SK-N-SH (cell line): ENCODE measurements at regions not wholly inside any gene's neighbourhood (a gene's known extent, or its start where the extent isn't known, plus 50 kb on each side); places are given as distances from the start of the nearest gene placed in this dataset.

ENCODE experiments used
- CTCF ChIA-PET: fragments of 300-600, 350-600 bp; formaldehyde crosslinking; extraction: SDS; loops from one replicate; lab custom pipeline; 2021; lab: Yijun Ruan, JAX
- POLR2A ChIA-PET: fragments of 350-600 bp; sonication (Branson Sonifier 250); formaldehyde crosslinking; extraction: SDS; loops from one replicate; lab custom pipeline; 2020; ENCODE audit warnings: antibody characterized with exemption, inconsistent platforms; lab: Yijun Ruan, JAX
- DNase-seq: peaks from one replicate; pipeline ENCODE4 v3.0.0; 2012
- H2AFZ ChIP-seq: fragments of 200-600 bp; sonication (generic); 2 replicates; pipeline ENCODE4 v1.8.1; 2016; ENCODE audit warnings: antibody characterized with exemption, mild to moderate bottlenecking, low read depth
- H3F3A ChIP-seq: fragments of 200-600 bp; sonication (generic); replicated peaks from 2 replicates; pipeline ENCODE3; 2016; ENCODE audit warnings: antibody characterized with exemption, mild to moderate bottlenecking; ENCODE audit not compliant: insufficient read depth
- H3K27ac ChIP-seq, 2 experiments: fragments of 200-500 bp in 1 of 2; fragments of 200-600 bp in 1 of 2; sonication (Bioruptor generic) in 1 of 2; sonication (generic), shearing (Covaris generic) in 1 of 2; 2 replicates each; pipeline versions ENCODE4 v1.5.1 to v1.6.1; 2014 to 2016; ENCODE audit warnings: low read depth in 2 of 2, inconsistent platforms in 1 of 2, low read length in 1 of 2, mild to moderate bottlenecking in 1 of 2, mixed read lengths in 1 of 2
- H3K27me3 ChIP-seq: fragments of 200-600 bp; sonication (generic), shearing (Covaris generic); 2 replicates; pipeline ENCODE4 v1.6.1; 2016; ENCODE audit warnings: mixed run types; ENCODE audit not compliant: insufficient read depth
- H3K36me3 ChIP-seq, 2 experiments: fragments of 200-500 bp in 1 of 2; fragments of 200-600 bp in 1 of 2; sonication (Bioruptor generic) in 1 of 2; sonication (generic) in 1 of 2; replicated peaks in 1 of 2; 2 replicates each; pipeline versions ENCODE3 to v1.5.1; 2014 to 2016; ENCODE audit warnings: low read length in 1 of 2, mild to moderate bottlenecking in 1 of 2; ENCODE audit not compliant: insufficient read depth in 2 of 2, control insufficient read depth in 1 of 2
- H3K4me1 ChIP-seq, 2 experiments: fragments of 200-500 bp in 1 of 2; fragments of 200-600 bp in 1 of 2; sonication (Bioruptor generic) in 1 of 2; sonication (generic), shearing (Covaris generic) in 1 of 2; 2 replicates each; pipeline versions ENCODE4 v1.5.1 to v1.6.1; 2014 to 2016; ENCODE audit warnings: low read depth in 1 of 2, low read length in 1 of 2, mixed run types in 1 of 2; ENCODE audit not compliant: insufficient read depth in 2 of 2, control insufficient read depth in 1 of 2
- H3K4me2 ChIP-seq: fragments of 200-600 bp; sonication (generic), shearing (Covaris generic); 2 replicates; pipeline ENCODE4 v1.6.1; 2017; ENCODE audit warnings: mixed run types
- H3K4me3 ChIP-seq, 2 experiments: fragments of 200-500 bp in 1 of 2; fragments of 200-600 bp in 1 of 2; sonication (Bioruptor generic) in 1 of 2; sonication (generic), shearing (Covaris generic) in 1 of 2; 2 replicates each; pipeline versions ENCODE4 v1.5.1 to v1.8.1; 2014 to 2016; ENCODE audit warnings: low read depth in 2 of 2, inconsistent platforms in 1 of 2, low read length in 1 of 2, mild to moderate bottlenecking in 1 of 2, mixed read lengths in 1 of 2, moderate library complexity in 1 of 2
- H3K79me2 ChIP-seq: fragments of 200-600 bp; sonication (generic); 2 replicates; pipeline ENCODE4 v1.8.1; 2017; ENCODE audit warnings: mild to moderate bottlenecking; ENCODE audit not compliant: insufficient read depth
- H3K9ac ChIP-seq: fragments of 200-600 bp; sonication (generic); 2 replicates; pipeline ENCODE4 v1.6.1; 2017; ENCODE audit warnings: mixed run types
- H3K9me2 ChIP-seq: fragments of 200-600 bp; sonication (generic); 2 replicates; pipeline ENCODE4 v1.6.1; 2017; ENCODE audit warnings: mixed run types
- H3K9me3 ChIP-seq: fragments of 200-600 bp; sonication (generic); 2 replicates; pipeline ENCODE4 v1.6.1; 2017; ENCODE audit warnings: mixed run types, mild to moderate bottlenecking, moderate library complexity
- H4K20me1 ChIP-seq: fragments of 200-600 bp; sonication (generic); 2 replicates; pipeline ENCODE4 v1.6.1; 2017; ENCODE audit warnings: mild to moderate bottlenecking, mixed run types; ENCODE audit not compliant: insufficient read depth
- CTCF ChIP-seq: fragments of 200-600 bp; sonication (generic); IDR thresholded peaks from 2 replicates; pipeline ENCODE4 v1.6.1; 2017; ENCODE audit warnings: antibody characterized with exemption, mild to moderate bottlenecking, moderate library complexity
- ELF1 ChIP-seq: IDR thresholded peaks from 2 replicates; pipeline ENCODE4 v1.4.0; 2012
- EP300 ChIP-seq, 2 experiments: IDR thresholded peaks; 2 replicates each; pipeline versions ENCODE4 v1.4.0 to v1.6.1; 2012; ENCODE audit warnings: borderline replicate concordance in 1 of 2, low read depth in 1 of 2, low read length in 1 of 2
- FOSL2 ChIP-seq: IDR thresholded peaks from 2 replicates; pipeline ENCODE4 v1.4.0; 2012; ENCODE audit warnings: low read depth, mild to moderate bottlenecking, moderate library complexity, borderline replicate concordance
- GATA2 ChIP-seq: sonication (generic); formaldehyde crosslinking; IDR thresholded peaks from 2 replicates; pipeline ENCODE4 v1.5.0; 2020; ENCODE audit warnings: mild to moderate bottlenecking, missing genetic modification reagents
- IRF3 ChIP-seq: fragments of 150-350 bp; IDR thresholded peaks from 2 replicates; pipeline ENCODE4 v1.6.1; 2016; ENCODE audit warnings: mild to moderate bottlenecking, low read depth, low read length
- JUND ChIP-seq: IDR thresholded peaks from 2 replicates; pipeline ENCODE4 v1.4.0; 2012
- MXI1 ChIP-seq: IDR thresholded peaks from 2 replicates; pipeline ENCODE4 v1.6.1; 2012; ENCODE audit warnings: mild to moderate bottlenecking, low read depth, low read length, improper control_type of control experiment
- NFIC ChIP-seq: IDR thresholded peaks from 2 replicates; pipeline ENCODE4 v1.4.0; 2012; ENCODE audit warnings: borderline replicate concordance
- RAD21 ChIP-seq: IDR thresholded peaks from 2 replicates; pipeline ENCODE4 v1.6.1; 2012; ENCODE audit warnings: mild to moderate bottlenecking, low read length
- RCOR1 ChIP-seq: fragments of 150-350 bp; IDR thresholded peaks from 2 replicates; pipeline ENCODE4 v1.6.1; 2017; ENCODE audit warnings: antibody characterized with exemption, low read length
- RFX5 ChIP-seq: IDR thresholded peaks from 2 replicates; pipeline ENCODE4 v1.6.1; 2012; ENCODE audit warnings: mild to moderate bottlenecking, improper control_type of control experiment, low read length
- RXRA ChIP-seq: IDR thresholded peaks from 2 replicates; pipeline ENCODE4 v1.4.0; 2012; ENCODE audit warnings: low read depth, mild to moderate bottlenecking, borderline replicate concordance
- SMC3 ChIP-seq: IDR thresholded peaks from 2 replicates; pipeline ENCODE4 v1.6.1; 2012; ENCODE audit warnings: low read depth, low read length, improper control_type of control experiment
- TAF1 ChIP-seq: IDR thresholded peaks from 2 replicates; pipeline ENCODE4 v1.6.1; 2012; ENCODE audit warnings: low read depth, mild to moderate bottlenecking, low read length, moderate library complexity, borderline replicate concordance
- TCF12 ChIP-seq: IDR thresholded peaks from 2 replicates; pipeline ENCODE4 v1.4.0; 2012
- USF2 ChIP-seq: fragments of 150-350 bp; IDR thresholded peaks from 2 replicates; pipeline ENCODE4 v1.6.1; 2017; ENCODE audit warnings: antibody characterized with exemption, low read length, low read depth, borderline replicate concordance
- WGBS: methylation state at CpG from one replicate; pipeline ENCODE4 v1.1.6; 2017; ENCODE audit warnings: low lambda C conversion rate; 5-methylcytosine and 5-hydroxymethylcytosine counted together

GRCh38 chr5:158074992-158075769 lies 216.2 kb upstream of the CLINT1 start:
- no peaks in the 10 kb centered on the region for H4K20me1 ChIP-seq
- CTCF ChIA-PET = interaction anchor here (0.6 to 2.7 kb wide), 74 partner anchors 10 to 1213 kb away, joined by 3 to 80 read pairs (median 4); no protein-coding TSS in a partner anchor
- 23% methylated on average over 12 of the region's 12 CpGs for WGBS
- no peaks in the 10 kb centered on the region for H3F3A ChIP-seq
- H2AFZ ChIP-seq = peak overlapping the region; percentile 31
- no peak overlapping the region; a peak in 1 of 4 replicates for H3K4me3 ChIP-seq
- POLR2A ChIA-PET = no interaction called here
- DNase-seq = peak; percentile 61
- H3K36me3 ChIP-seq = no peaks in the 10 kb centered on the region
- H3K4me2 ChIP-seq = no peak overlapping the region
- no peaks in the 10 kb centered on the region for H3K9me2 ChIP-seq
- H3K79me2 ChIP-seq = no peaks in the 10 kb centered on the region
- TF ChIP-seq EP300 (IDR thresholded peaks at IDR 0.05; ENCODE audit: borderline replicate concordance in 1 of 2, low read depth in 1 of 2, low read length in 1 of 2) = peak in 1 of 2 experiments; percentile 43; a peak in 1 of 4 replicates
- 0 out of 2 replicates have a peak, but pooled peaks have one; percentile 17 for TF ChIP-seq JUND
- TF ChIP-seq USF2 = no peak
- TF ChIP-seq CTCF = peak; percentile 89
- TF ChIP-seq ELF1 = no peak
- peak; percentile 83 for TF ChIP-seq RAD21
- TF ChIP-seq GATA2 (CRISPR knock-in tag) = peak; percentile 35; the same call in 1 of the 2 replicates
- peak; percentile 74 for TF ChIP-seq SMC3
- no peak for TF ChIP-seq RCOR1
- TF ChIP-seq TAF1 = no peak
- no peak for TF ChIP-seq NFIC
- peak overlapping the region; percentile 27 for H3K9ac ChIP-seq
- no peaks in the 10 kb centered on the region for H3K9me3 ChIP-seq
- peak overlapping the region in 1 of 2 experiments; percentile 55; a peak in 1 of 4 replicates for H3K27ac ChIP-seq
- H3K27me3 ChIP-seq = peaks cover 2% of the 10 kb centered on the region; the same call in 1 of the 2 replicates
- peaks cover 0 to 3% of the 10 kb centered on the region in 2 experiments; a peak in 2 of 4 replicates for H3K4me1 ChIP-seq

GRCh38 chr5:158074597-158074991 lies 215.6 kb upstream of the CLINT1 start:
- WGBS = 87% methylated on average over 2 of the region's 2 CpGs
- Histone ChIP-seq H3K9me2 (no peaks in the 10 kb centered on the region), H3K79me2 (no peaks in the 10 kb centered on the region), H3K9ac (no peak overlapping the region), H3K36me3 (no peaks in the 10 kb centered on the region), H3K9me3 (no peaks in the 10 kb centered on the region), H2AFZ (no peak overlapping the region), H3K27ac (peak overlapping the region in 1 of 2 experiments; percentile 55; a peak in 1 of 4 replicates), H3K27me3 (no peaks in the 10 kb centered on the region), H3K4me3 (no peak overlapping the region), H3K4me1 (peaks cover 0 to 3% of the 10 kb centered on the region in 2 experiments; a peak in 2 of 4 replicates), H3F3A (no peaks in the 10 kb centered on the region), H4K20me1 (no peaks in the 10 kb centered on the region), H3K4me2 (no peak overlapping the region)
- TF ChIP-seq GATA2 (CRISPR knock-in tag) = no peak
- TF ChIP-seq NFIC = no peak
- no peak for TF ChIP-seq IRF3
- TF ChIP-seq ELF1 = no peak
- no peak for TF ChIP-seq FOSL2
- TF ChIP-seq RAD21 = no peak
- TF ChIP-seq RCOR1 = no peak
- TF ChIP-seq RFX5 = no peak
- TF ChIP-seq CTCF = no peak
- no peak for TF ChIP-seq TCF12
- no peak for TF ChIP-seq SMC3
- TF ChIP-seq JUND = no peak
- TF ChIP-seq MXI1 = no peak
- TF ChIP-seq EP300 (IDR thresholded peaks at IDR 0.05; ENCODE audit: borderline replicate concordance in 1 of 2, low read depth in 1 of 2, low read length in 1 of 2) = no peak
- no peak for TF ChIP-seq RXRA
- DNase-seq = no peak
- ChIA-PET CTCF (interaction anchor here (0.6 to 2.7 kb wide), 67 partner anchors 9 to 1214 kb away, joined by 3 to 80 read pairs (median 5); no protein-coding TSS in a partner anchor), POLR2A (no interaction called here)
